UCSD-AML1 (cell line): ENCODE measurements at regions not wholly inside any gene's neighbourhood (a gene's known extent, or its start where the extent isn't known, plus 50 kb on each side); places are given as distances from the start of the nearest gene placed in this dataset.

Source experiments
- DNase-seq: peaks from one replicate; lab custom pipeline; 2025; ENCODE audit not compliant: unreplicated experiment; lab: John Stamatoyannopoulos, UW

DNA sequence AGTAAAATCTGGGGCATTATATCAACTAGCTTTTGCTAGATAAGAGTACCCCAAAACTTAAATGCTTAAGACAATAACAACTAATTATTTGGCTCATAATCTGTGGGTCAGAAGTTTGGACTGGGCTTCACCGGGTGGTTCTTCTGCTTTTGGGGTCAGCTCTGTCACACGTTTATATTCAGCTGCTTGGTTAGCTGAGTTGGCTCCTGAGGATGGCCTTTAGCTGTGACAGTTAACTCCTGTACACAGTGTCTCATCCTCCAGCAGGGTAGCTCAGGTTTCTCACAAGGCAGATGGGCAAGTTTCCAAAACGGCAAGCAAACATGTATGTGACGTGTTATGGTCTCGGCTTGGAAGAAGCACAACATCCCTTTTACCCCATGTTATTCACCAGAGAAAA lies 488.2 kb downstream of the TLE4 start:
- DNase-seq, result no peak

- DNase-seq, result no peak
Observed at GRCh38 chr9:80059191-80059590, 487.4 kb downstream of the TLE4 start.

- DNase-seq, result no peak
Observed at GRCh38 chr9:80052830-80053229, 481.1 kb downstream of the TLE4 start.

GRCh38 chr9:80049096-80049782 lies 477.5 kb downstream of the TLE4 start:
- no peak for DNase-seq

GRCh38 chr9:80046481-80046880 lies 474.7 kb downstream of the TLE4 start:
- no peak for DNase-seq

DNA sequence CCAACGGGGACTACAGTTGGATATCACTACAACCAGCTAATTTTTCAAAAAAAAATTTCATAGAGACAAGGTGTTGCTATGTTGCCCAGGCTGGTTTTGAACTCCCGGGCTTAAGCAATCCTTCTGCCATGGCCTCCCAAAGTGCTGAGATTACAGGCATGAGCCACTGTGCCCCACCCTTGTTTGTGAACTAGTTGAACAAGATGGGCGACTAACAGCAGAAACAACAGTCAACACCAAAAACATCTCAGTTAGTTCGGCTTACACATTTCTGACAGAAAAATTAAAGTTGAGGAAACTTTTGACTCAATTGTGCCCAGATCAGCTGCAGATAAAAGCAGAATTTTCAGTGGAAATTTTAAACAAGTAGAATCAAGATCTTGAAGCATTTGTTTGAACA lies 470.1 kb downstream of the TLE4 start:
- no peak for DNase-seq

GRCh38 chr9:80040457-80040856 lies 468.7 kb downstream of the TLE4 start:
- no peak for DNase-seq

GRCh38 chr9:80030801-80031200 lies 459.0 kb downstream of the TLE4 start:
- no peak for DNase-seq

DNA sequence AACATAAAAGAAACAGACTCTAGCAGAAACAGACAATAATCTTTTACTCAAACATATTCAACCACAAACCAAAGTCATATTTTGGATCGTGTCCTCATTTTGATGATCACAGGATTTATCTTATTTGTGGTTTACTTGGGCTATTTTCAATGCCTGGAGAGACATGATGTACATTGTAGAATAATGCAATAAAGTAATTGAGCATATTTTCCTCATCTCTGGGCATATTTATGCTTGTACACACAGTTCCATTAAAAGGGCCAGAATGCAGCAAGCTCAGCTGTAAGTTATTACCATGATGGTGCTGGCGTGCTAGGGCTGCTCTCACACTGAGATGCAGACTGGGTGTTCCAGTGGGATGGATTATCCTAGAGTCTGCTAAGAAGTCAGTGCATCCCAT lies 456.7 kb downstream of the TLE4 start:
- DNase-seq, result no peak

DNA sequence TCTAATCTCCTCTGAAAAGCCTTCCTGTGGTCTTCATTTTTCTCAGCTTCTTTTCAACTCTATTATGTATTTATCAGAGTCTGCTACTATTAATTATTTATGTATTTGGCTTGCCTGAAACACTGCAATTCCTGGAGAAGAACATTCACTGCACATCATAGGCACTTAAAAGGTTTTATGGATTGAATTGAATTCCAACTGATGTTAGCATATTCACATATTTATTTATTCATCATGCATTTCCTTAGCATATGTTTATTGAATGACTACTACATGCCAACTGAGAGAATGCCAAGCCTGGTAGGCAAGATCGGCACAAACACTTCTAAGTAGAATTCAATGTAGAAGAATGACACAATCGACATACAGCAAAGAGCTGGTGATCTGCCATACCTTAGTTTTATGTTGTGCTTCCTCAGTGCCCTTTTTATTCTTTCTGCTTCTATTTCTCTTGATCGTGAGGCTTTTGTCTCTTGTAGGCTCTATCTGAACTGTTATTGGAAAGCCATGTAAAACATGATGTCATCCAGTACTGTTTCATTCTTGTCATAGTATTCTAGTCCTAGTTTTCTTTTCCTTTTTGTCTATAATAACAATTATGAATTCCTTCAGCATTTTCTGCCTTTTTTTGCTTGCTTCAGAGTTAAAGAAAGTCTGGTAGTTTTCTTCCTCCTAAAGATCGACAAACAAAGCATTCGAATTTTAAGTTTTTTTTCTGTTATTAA lies 454.2 kb downstream of the TLE4 start:
- no peak for DNase-seq

- no peak for DNase-seq
Observed at GRCh38 chr9:80025131-80025530, 453.4 kb downstream of the TLE4 start.

DNA sequence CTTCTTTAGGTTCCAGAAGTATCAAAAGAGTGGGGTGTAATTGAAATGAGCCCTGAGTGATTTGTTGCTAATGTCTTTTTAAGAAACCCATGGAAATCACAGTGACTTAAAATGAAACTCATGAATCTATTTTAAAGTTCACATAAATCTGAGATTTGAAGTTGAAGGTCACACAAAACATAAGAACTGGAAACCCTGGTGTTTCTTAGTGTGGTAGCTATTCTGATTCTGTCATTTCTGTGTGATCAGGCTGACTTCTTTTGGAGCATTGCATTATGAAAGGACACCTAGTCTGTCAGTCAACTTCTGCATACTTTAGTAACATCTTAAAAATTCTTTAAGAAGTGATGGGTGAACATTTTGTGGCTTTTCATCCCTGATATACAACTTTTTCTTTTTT lies 448.8 kb downstream of the TLE4 start:
- DNase-seq, result no peak

- DNase-seq, result no peak
Observed at GRCh38 chr9:80020056-80020455, 448.3 kb downstream of the TLE4 start.

DNA sequence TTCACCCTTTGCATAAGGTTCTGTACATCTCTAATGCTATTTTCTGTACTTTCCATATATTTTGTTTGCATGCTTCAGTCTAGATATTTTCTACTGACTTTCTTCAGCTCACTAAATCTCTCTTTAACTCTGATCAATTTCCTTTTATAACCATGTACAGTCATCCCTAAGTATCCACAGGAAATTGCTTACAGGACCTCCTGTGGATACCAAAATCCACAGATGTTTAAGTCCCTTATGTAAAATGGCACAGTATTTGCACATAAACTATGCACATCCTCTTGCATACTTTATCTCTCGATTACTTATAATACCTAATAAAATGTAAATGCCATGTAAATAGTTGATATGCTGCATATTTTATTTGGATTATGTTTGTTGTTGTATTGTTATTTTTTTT lies 442.1 kb downstream of the TLE4 start:
- no peak for DNase-seq

- DNase-seq, result no peak
Observed at GRCh38 chr9:80012557-80013330, 441.0 kb downstream of the TLE4 start.

GRCh38 chr9:80009204-80009603 lies 437.4 kb downstream of the TLE4 start:
- no peak for DNase-seq

GRCh38 chr9:80004714-80005113 lies 432.9 kb downstream of the TLE4 start:
- DNase-seq, result no peak

GRCh38 chr9:79990536-79990935 lies 418.8 kb downstream of the TLE4 start:
- DNase-seq, result no peak

DNA sequence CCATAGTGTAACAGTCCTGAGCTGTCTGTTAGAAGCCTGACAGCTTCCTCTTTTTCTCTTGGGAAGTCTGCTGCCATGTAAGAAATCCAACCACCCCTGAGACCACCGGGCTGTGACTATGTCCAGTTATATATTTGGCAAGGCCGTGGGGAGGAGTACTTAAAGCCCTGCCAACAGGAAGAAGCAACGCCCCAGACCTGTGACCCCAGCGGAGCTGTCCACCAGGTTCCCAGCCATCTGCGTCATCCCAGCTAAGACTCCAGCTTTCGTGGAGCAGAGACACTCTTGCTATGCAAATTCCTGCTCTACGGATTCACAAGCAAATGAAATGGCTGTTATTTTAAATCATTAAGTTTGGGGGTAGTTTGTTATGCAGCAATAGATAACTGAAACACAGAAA lies 417.3 kb downstream of the TLE4 start:
- DNase-seq, result no peak

GRCh38 chr9:79988126-79988525 lies 416.4 kb downstream of the TLE4 start:
- no peak for DNase-seq

- no peak for DNase-seq
Observed at GRCh38 chr9:79986437-79986836, 414.7 kb downstream of the TLE4 start.

GRCh38 chr9:79985772-79986171 lies 414.0 kb downstream of the TLE4 start:
- DNase-seq, result no peak
